Testis (tissue), 2 donors: ENCODE measurements at regions not wholly inside any gene's neighbourhood (a gene's known extent, or its start where the extent isn't known, plus 50 kb on each side); places are given as distances from the start of the nearest gene placed in this dataset.

Source experiments
- CTCF ChIP-seq, 3 experiments: fragments of 450-650 bp in 2 of 3; fragments of 200-600 bp in 1 of 3; sonication (generic) in 1 of 3; IDR thresholded peaks; one replicate each; pipeline ENCODE4 v1.5.1; 2016 to 2019; ENCODE audit warnings: antibody characterized with exemption in 3 of 3, mild to moderate bottlenecking in 2 of 3, moderate library complexity in 1 of 3
- POLR2A ChIP-seq: fragments of 450-650 bp; IDR thresholded peaks from one replicate; pipeline ENCODE4 v1.6.1; 2017; ENCODE audit warnings: antibody characterized with exemption, mild to moderate bottlenecking, moderate library complexity

GRCh38 chr4:117474987-117475386 lies 389.6 kb upstream of the TRAM1L1 start:
- no peak for TF ChIP-seq CTCF (IDR thresholded peaks at IDR 0.05)
- no peak for TF ChIP-seq POLR2A
